ENCODE measurements at regions not wholly inside any gene's neighbourhood (a gene's known extent, or its start where the extent isn't known, plus 50 kb on each side); places are given as distances from the start of the nearest gene placed in this dataset.

DNA sequence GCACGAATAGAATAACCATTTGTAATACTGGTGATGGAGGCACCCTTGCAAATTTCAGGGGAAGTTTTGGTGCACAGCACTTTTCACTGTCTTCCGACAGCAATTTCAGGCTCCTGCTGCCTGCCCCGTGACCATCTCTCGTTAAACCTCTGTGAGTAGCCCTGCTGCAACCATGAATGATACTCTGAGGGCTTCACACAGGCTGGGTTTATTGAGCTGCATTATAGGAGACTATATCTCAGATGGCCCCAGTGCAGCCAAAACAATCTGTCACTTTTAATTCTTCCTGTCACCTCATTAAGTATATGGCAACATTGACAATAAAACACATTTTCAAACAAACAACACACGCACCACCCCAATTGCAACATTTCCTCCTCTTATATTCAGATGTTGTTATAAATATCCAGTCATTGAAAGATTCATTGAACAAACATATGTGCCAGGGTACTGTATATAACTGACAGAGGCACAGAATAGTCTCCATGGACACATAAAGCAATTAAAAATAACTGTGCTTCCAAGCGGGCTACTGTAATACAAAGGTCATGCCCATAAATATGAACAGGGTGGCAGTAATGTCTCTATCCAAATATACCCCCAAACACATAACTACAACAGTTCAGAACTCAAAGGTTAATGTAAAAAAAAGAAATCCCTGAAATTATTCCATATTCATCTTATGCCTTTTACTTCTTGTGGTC is 477.0 kb downstream of the GBA3 start:
- no peaks in the 10 kb centered on the region for H3K27me3 Mint-ChIP-seq (ENCODE audit: unreplicated experiment)
- H3K9me3 Mint-ChIP-seq (ENCODE audit: unreplicated experiment): no peaks in the 10 kb centered on the region
- no peak overlapping the region for H3K27ac Mint-ChIP-seq (ENCODE audit: unreplicated experiment)
- H3K4me3 Mint-ChIP-seq (ENCODE audit: unreplicated experiment): no peak overlapping the region
- no peak for TF ChIP-seq CTCF (IDR thresholded peaks at IDR 0.05; ENCODE audit: partially characterized antibody, unreplicated experiment)
- peaks cover 4% of the 10 kb centered on the region for H3K4me1 Mint-ChIP-seq (ENCODE audit: low read depth, unreplicated experiment)
- no peaks in the 10 kb centered on the region for H3K36me3 Mint-ChIP-seq (ENCODE audit: unreplicated experiment)
- DNase-seq: no peak

DNA sequence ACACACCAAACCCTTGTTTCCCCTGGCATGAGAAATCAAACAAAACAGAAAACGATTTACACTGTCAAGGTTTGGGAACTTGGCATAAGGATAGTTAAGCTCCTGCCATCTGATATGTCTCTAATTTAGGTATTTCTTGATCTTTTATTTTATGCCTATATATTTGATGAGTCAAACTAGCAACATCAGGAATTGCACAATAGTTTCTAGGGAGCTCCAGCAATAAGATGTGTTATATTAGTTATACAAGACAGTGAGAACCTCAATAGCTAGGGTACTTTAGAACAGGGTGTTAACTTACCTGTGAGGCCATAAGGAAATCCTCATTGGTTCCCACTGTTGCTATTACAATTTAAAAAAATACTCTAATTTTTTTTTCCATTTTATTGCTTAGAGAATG is 474.2 kb downstream of the GBA3 start:
- peaks cover 4% of the 10 kb centered on the region for H3K4me1 Mint-ChIP-seq (ENCODE audit: low read depth, unreplicated experiment)
- TF ChIP-seq CTCF (IDR thresholded peaks at IDR 0.05; ENCODE audit: partially characterized antibody, unreplicated experiment): no peak

GRCh38 chr4:23166407-23166806 is 473.7 kb downstream of the GBA3 start:
- no peak for TF ChIP-seq CTCF (IDR thresholded peaks at IDR 0.05; ENCODE audit: partially characterized antibody, unreplicated experiment)
- DNase-seq: no peak
- H3K4me1 Mint-ChIP-seq (ENCODE audit: low read depth, unreplicated experiment): peaks cover 4% of the 10 kb centered on the region

More for the DNA sequence above, 474.2 kb downstream of the GBA3 start:
- Mint-ChIP-seq H3K9me3 (ENCODE audit: unreplicated experiment) (no peaks in the 10 kb centered on the region), H3K27ac (ENCODE audit: unreplicated experiment) (no peak overlapping the region), H3K36me3 (ENCODE audit: unreplicated experiment) (no peaks in the 10 kb centered on the region), H3K27me3 (ENCODE audit: unreplicated experiment) (no peaks in the 10 kb centered on the region), H3K4me3 (ENCODE audit: unreplicated experiment) (no peak overlapping the region)
- no peak for DNase-seq

DNA sequence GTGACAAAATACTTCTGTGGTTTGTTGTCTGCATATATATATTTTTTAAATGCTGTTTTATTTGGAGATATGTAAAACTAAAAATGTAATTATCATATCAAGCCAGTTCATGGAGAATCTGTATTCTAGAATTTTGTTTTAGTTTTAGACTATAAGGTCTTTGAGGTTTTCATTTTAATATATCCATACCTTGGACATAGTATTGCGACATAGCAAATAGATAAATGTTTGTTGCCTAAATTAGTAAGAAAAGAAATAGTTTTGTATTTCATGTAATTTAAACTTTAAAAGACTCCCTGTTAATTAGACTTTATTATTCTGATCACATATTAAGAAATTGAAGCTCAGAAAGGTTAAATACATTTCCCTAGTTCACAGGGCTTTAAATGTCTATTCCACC is 472.9 kb downstream of the GBA3 start:
- H3K4me1 Mint-ChIP-seq (ENCODE audit: low read depth, unreplicated experiment): peaks cover 4% of the 10 kb centered on the region
- DNase-seq: no peak
- H3K36me3 Mint-ChIP-seq (ENCODE audit: unreplicated experiment): no peaks in the 10 kb centered on the region
- H3K4me3 Mint-ChIP-seq (ENCODE audit: unreplicated experiment): no peak overlapping the region
- no peaks in the 10 kb centered on the region for H3K27me3 Mint-ChIP-seq (ENCODE audit: unreplicated experiment)
- H3K27ac Mint-ChIP-seq (ENCODE audit: unreplicated experiment): no peak overlapping the region
- TF ChIP-seq CTCF (IDR thresholded peaks at IDR 0.05; ENCODE audit: partially characterized antibody, unreplicated experiment): no peak
- no peaks in the 10 kb centered on the region for H3K9me3 Mint-ChIP-seq (ENCODE audit: unreplicated experiment)

More at GRCh38 chr4:23166407-23166806, 473.7 kb downstream of the GBA3 start:
- H3K27me3 Mint-ChIP-seq (ENCODE audit: unreplicated experiment): no peaks in the 10 kb centered on the region
- H3K36me3 Mint-ChIP-seq (ENCODE audit: unreplicated experiment): no peaks in the 10 kb centered on the region
- no peak overlapping the region for H3K27ac Mint-ChIP-seq (ENCODE audit: unreplicated experiment)
- no peak overlapping the region for H3K4me3 Mint-ChIP-seq (ENCODE audit: unreplicated experiment)
- no peaks in the 10 kb centered on the region for H3K9me3 Mint-ChIP-seq (ENCODE audit: unreplicated experiment)

GRCh38 chr4:23163647-23164436 is 471.1 kb downstream of the GBA3 start:
- H3K4me1 Mint-ChIP-seq (ENCODE audit: low read depth, unreplicated experiment): no peaks in the 10 kb centered on the region
- no peaks in the 10 kb centered on the region for H3K9me3 Mint-ChIP-seq (ENCODE audit: unreplicated experiment)
- H3K27ac Mint-ChIP-seq (ENCODE audit: unreplicated experiment): no peak overlapping the region
- no peaks in the 10 kb centered on the region for H3K27me3 Mint-ChIP-seq (ENCODE audit: unreplicated experiment)
- DNase-seq: no peak
- no peak for TF ChIP-seq CTCF (IDR thresholded peaks at IDR 0.05; ENCODE audit: partially characterized antibody, unreplicated experiment)
- H3K36me3 Mint-ChIP-seq (ENCODE audit: unreplicated experiment): no peaks in the 10 kb centered on the region
- no peak overlapping the region for H3K4me3 Mint-ChIP-seq (ENCODE audit: unreplicated experiment)
